Lower leg skin (tissue), 4 donors: ENCODE measurements at regions not wholly inside any gene's neighbourhood (a gene's known extent, or its start where the extent isn't known, plus 50 kb on each side); places are given as distances from the start of the nearest gene placed in this dataset.
"Not testable (repeated sequence)": the region's sequence is repeated elsewhere in the genome, so short reads cannot be mapped to it uniquely, and the experiment has no call there.

Experiments
- DNase-seq, 2 donors: peaks; one replicate each; pipeline ENCODE4 v3.0.0-alpha.2; 2019; ENCODE audit warnings: low spot score in 2 of 2
- H3K4me3 ChIP-seq: fragments of 200-600 bp; sonication (generic); 2 replicates; pipeline ENCODE4 v1.5.1; 2017; ENCODE audit warnings: mild to moderate bottlenecking, low read depth; ENCODE audit not compliant: poor library complexity, severe bottlenecking
- POLR2A ChIP-seq, 2 donors: fragments of 450-650 bp; IDR thresholded peaks; one replicate each; pipeline ENCODE4 v1.6.1; 2016 to 2017; ENCODE audit warnings: antibody characterized with exemption in 2 of 2, mild to moderate bottlenecking in 1 of 2, moderate library complexity in 1 of 2
- WGBS, 2 donors: methylation state at CpG; one replicate each; pipeline ENCODE4 v1.1.5; 2018; 5-methylcytosine and 5-hydroxymethylcytosine counted together
- intact Hi-C: fragments of 100-400 bp; cut with DNase I; formaldehyde crosslinking; loops from one replicate; pipeline ENCODE4 v1.15.0; 2023; ENCODE audit warnings: low total_unique reads
- TF ChIP-seq, protein P1 (sequence below), 3 donors: fragments of 450-650 bp; IDR thresholded peaks; one replicate each; pipeline ENCODE4 v1.5.1; 2016; ENCODE audit warnings: antibody characterized with exemption in 3 of 3, mild to moderate bottlenecking in 3 of 3, moderate library complexity in 2 of 3

DNA sequence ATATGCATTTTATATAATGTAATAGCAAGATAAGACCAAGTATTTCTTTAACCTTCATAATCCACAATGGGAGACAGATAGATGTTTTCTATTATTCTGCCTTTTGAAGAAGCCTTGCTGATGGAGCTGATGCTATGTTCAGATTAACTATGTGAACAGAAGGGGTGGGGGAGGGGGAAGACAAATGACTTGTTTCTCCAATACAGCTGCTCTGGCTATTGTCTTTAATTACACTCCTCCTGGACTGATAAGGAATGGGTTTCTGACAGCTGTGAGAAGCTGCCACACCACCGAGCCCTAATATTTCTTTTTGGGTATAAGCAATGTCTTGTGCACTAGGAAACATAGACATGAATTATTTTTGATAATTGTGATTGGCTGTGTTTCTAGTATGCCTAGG lies 62.0 kb downstream of the CAVIN4 start:
- TF ChIP-seq, protein P1, sequence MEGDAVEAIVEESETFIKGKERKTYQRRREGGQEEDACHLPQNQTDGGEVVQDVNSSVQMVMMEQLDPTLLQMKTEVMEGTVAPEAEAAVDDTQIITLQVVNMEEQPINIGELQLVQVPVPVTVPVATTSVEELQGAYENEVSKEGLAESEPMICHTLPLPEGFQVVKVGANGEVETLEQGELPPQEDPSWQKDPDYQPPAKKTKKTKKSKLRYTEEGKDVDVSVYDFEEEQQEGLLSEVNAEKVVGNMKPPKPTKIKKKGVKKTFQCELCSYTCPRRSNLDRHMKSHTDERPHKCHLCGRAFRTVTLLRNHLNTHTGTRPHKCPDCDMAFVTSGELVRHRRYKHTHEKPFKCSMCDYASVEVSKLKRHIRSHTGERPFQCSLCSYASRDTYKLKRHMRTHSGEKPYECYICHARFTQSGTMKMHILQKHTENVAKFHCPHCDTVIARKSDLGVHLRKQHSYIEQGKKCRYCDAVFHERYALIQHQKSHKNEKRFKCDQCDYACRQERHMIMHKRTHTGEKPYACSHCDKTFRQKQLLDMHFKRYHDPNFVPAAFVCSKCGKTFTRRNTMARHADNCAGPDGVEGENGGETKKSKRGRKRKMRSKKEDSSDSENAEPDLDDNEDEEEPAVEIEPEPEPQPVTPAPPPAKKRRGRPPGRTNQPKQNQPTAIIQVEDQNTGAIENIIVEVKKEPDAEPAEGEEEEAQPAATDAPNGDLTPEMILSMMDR (IDR thresholded peaks at IDR 0.05) = no peak
- no peak for TF ChIP-seq POLR2A (IDR thresholded peaks at IDR 0.05)
- WGBS, 2 donors = 31 to 67% methylated on average over 1 of the region's 1 CpG
- intact Hi-C loops = no loop called here
- no peak overlapping the region for H3K4me3 ChIP-seq
- no peak for DNase-seq

DNA sequence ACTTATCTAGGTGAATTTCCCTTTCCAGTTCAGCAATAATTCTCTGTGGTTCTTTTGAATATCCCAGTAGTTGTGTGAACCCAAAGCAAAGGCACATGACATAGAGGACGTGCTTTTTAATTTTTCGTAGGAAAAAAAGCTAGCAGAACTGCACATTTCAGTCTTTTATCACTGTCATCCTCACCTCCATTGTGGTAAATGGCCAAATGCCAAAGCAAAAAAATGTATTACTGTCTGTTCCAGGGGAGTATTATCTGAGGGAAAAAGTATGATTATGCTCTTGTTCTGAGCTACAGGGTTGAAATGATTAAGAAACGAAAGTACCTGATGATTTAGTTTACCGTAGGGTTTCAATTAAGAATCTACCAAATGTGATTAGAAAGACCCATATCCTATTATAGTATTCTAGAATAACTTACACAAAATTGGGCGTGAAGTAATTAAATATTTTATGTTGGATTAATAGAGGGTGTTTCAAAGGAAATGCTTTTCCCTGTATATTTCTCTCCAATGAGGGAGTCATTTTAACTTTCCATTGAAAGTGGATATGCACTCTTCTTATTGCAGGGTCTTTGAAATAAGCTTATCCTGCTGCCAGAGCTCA lies 62.7 kb downstream of the CAVIN4 start:
- TF ChIP-seq, protein P1 (IDR thresholded peaks at IDR 0.05) = no peak
- no peak for TF ChIP-seq POLR2A (IDR thresholded peaks at IDR 0.05)
- intact Hi-C loops = no loop called here
- 54 to 55% methylated on average over 5 of the region's 5 CpGs for WGBS, 2 donors
- no peak overlapping the region for H3K4me3 ChIP-seq
- DNase-seq = no peak

DNA sequence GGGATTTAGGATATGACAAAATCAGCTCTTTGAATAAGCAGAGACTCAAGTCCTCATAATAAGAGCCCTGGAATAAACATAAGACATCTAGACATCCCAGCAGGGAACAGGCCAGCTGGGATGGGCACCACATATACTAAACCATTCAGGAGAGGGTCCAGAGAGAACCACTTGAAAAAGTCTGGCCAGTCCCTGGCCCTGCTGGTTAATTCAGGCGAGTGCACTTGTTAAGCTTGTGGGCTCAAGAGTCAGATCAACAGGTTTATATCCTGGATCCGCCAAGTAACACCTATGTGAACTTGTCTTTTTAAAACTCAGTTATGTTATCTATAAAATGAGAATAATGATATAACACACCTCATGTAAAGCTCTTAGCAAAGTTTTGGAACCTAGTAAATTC lies 63.3 kb downstream of the CAVIN4 start:
- no peak for TF ChIP-seq POLR2A (IDR thresholded peaks at IDR 0.05)
- TF ChIP-seq, protein P1 (IDR thresholded peaks at IDR 0.05) = no peak
- WGBS, 2 donors = 70 to 91% methylated on average over 2 of the region's 2 CpGs
- no peak overlapping the region for H3K4me3 ChIP-seq
- intact Hi-C loops = no loop called here
- no peak for DNase-seq

DNA sequence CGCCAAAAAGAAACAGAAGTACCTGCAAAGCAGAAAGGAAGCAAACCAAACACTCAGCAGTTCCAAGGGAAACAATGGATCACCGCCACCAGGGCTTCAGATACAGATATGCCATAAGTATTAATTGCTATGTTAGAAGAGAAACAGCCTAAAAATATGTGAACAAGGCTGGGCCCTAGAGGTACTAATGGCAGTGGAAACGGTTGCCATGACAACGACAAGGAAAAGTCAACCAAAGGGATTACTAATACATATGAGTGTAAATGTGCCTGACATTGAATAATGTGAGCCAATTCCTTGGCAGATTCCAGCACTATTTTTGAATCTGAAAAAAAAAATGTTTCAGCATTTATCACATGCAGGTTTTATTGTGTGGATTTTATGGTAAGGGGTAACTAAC lies 75.0 kb downstream of the CAVIN4 start:
- no peak for DNase-seq
- no peak overlapping the region for H3K4me3 ChIP-seq
- intact Hi-C loops = no loop called here
- no peak for TF ChIP-seq POLR2A (IDR thresholded peaks at IDR 0.05)
- TF ChIP-seq, protein P1 (IDR thresholded peaks at IDR 0.05) = no peak
- WGBS, 2 donors = 86 to 89% methylated on average over 4 of the region's 4 CpGs

DNA sequence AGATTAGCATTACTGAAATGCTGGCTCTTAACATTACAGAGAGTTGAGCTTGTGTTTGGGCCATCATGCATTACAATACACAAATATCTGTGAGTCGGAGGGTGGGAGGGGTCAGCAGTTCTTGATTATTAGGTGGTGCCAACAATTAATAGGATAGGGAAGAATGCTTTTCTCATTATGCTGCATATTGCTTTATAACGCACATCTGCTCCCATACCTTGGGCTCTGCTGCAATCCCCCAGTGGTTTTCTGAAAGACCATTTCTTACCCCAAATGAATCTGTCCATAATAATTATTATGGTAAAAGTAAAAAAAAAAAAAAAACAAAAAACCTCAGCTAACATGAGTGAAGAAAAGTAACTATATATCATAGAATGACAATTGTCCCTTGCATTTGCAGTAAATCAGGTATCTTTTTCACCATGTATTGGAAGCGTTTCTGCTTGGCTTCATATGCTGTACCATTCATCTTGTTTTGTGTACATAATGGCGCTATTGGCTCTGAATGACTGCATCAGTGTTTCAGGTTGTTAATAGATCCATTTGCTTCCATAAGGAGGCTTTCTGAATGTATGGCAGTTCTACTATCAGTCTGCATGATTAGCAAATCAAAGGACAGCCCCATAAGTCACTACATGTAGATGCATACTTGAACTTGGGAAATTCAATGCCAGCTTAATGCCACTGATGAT lies 75.9 kb downstream of the CAVIN4 start:
- 83 to 89% methylated on average over 4 of the region's 4 CpGs for WGBS, 2 donors
- intact Hi-C loops = no loop called here
- TF ChIP-seq POLR2A (IDR thresholded peaks at IDR 0.05) = no peak
- TF ChIP-seq, protein P1 (IDR thresholded peaks at IDR 0.05) = no peak
- no peak overlapping the region for H3K4me3 ChIP-seq
- DNase-seq = no peak

DNA sequence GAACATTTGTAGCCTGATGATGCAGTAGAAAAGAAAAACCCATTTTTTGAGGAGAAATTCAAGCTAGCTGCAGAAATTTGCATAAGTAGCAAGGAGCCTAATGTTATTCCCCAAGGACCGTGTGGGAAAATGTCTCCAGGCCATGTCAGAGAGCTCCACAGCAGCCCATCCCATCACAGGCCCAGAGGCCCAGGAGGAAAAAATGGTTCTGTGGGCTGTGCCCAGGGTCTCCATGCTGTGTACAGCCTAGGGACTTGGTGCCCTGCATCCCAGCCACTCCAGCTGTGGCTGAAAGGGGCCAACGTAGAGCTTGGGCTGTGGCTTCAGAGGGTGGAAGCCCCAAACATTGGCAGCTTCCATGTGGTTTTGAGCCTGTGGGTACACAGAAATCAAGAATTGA lies 79.0 kb downstream of the CAVIN4 start:
- H3K4me3 ChIP-seq, DNase-seq, intact Hi-C loops: not testable (repeated sequence)
- WGBS, 2 donors = 72 to 78% methylated on average over 2 of the region's 2 CpGs
